HCT116 (cell line): ENCODE measurements at regions not wholly inside any gene's neighbourhood (a gene's known extent, or its start where the extent isn't known, plus 50 kb on each side); places are given as distances from the start of the nearest gene placed in this dataset.

Experiments
- ATAC-seq: fragments of 200-7000 bp; cut with Tn5 transposase; 2 replicates; pipeline ENCODE4 v1.9.1; 2020; ENCODE audit warnings: mild to moderate bottlenecking, moderate library complexity
- BruUV-seq: library from RNA; stranded (reverse); fragments of 400-500 nt; replicated peaks from 2 replicates; lab custom pipeline; 2021; lab: Mats Ljungman, UMichigan
- CTCF ChIA-PET: fragments of 300-600 bp; sonication (Branson Sonifier 250); formaldehyde crosslinking; loops from one replicate; lab custom pipeline; 2021; ENCODE audit warnings: antibody characterized with exemption; lab: Charles Lee
- POLR2A ChIA-PET: fragments of 300-600, 350-600 bp; sonication (Branson Sonifier 250); formaldehyde crosslinking; loops from one replicate; lab custom pipeline; 2021; ENCODE audit warnings: antibody characterized with exemption; lab: Charles Lee
- RAD21 ChIA-PET, 2 experiments: fragments of 300-600 bp; sonication (Branson Sonifier 250); formaldehyde crosslinking; loops; one replicate each; lab custom pipeline; 2023; ENCODE audit warnings: low total read pairs in 2 of 2; ENCODE audit not compliant: uncharacterized antibody in 2 of 2, unreplicated experiment in 2 of 2, low non-redundant PET in 1 of 2; lab: Charles Lee
- DNase-seq: peaks from one replicate; pipeline ENCODE4 v3.0.0-alpha.2; 2010; ENCODE audit warnings: low read depth, low spot score
- H2AFZ ChIP-seq: fragments of 200-600 bp; shearing (Covaris generic), sonication (generic); 2 replicates; pipeline ENCODE4 v1.6.1; 2017; ENCODE audit warnings: low read depth, mixed run types, mixed read lengths, antibody characterized with exemption, low read length; ENCODE audit not compliant: poor library complexity, severe bottlenecking
- H3K27ac ChIP-seq: 2 replicates; pipeline ENCODE4 v1.5.1; 2012; ENCODE audit warnings: low read depth, low read length
- H3K27me3 ChIP-seq: fragments of 200-600 bp; sonication (generic); 2 replicates; pipeline ENCODE4 v1.6.1; 2016; ENCODE audit warnings: mixed run types, low read length, mixed read lengths; ENCODE audit not compliant: insufficient read depth
- H3K36me3 ChIP-seq, 2 experiments: fragments of 200-500 bp in 1 of 2; fragments of 200-600 bp in 1 of 2; sonication (Bioruptor generic) in 1 of 2; sonication (generic) in 1 of 2; 2 replicates each; pipeline versions ENCODE4 v1.5.1 to v1.6.1; 2014 to 2016; ENCODE audit warnings: low read length in 2 of 2, inconsistent platforms in 1 of 2, mixed read lengths in 1 of 2, mixed run types in 1 of 2; ENCODE audit not compliant: insufficient read depth in 2 of 2, control insufficient read depth in 1 of 2
- H3K4me1 ChIP-seq, 2 experiments: fragments of 200-600 bp in 1 of 2; sonication (generic) in 1 of 2; 2 replicates each; pipeline versions ENCODE4 v1.5.1 to v1.6.1; 2012 to 2017; ENCODE audit warnings: low read length in 2 of 2, inconsistent platforms in 1 of 2, mild to moderate bottlenecking in 1 of 2, mixed read lengths in 1 of 2, mixed run types in 1 of 2, moderate library complexity in 1 of 2; ENCODE audit not compliant: insufficient read depth in 2 of 2, control insufficient read depth in 1 of 2
- H3K4me2 ChIP-seq: fragments of 200-600 bp; sonication (generic); 2 replicates; pipeline ENCODE4 v1.6.1; 2017; ENCODE audit warnings: mixed run types, low read length, mixed read lengths
- H3K4me3 ChIP-seq, 2 experiments: fragments of 200-600 bp in 1 of 2; sonication (generic) in 1 of 2; replicated peaks in 1 of 2; 2 replicates each; pipeline ENCODE4 v1.5.1; 2011 to 2016; ENCODE audit warnings: low read length in 2 of 2, control low read depth in 1 of 2, low read depth in 1 of 2, mild to moderate bottlenecking in 1 of 2, mixed read lengths in 1 of 2, mixed run types in 1 of 2
- H3K79me2 ChIP-seq: fragments of 200-600 bp; sonication (generic); 2 replicates; pipeline ENCODE4 v1.6.1; 2017; ENCODE audit warnings: mild to moderate bottlenecking, mixed run types, low read length, moderate library complexity, mixed read lengths; ENCODE audit not compliant: insufficient read depth
- H3K9ac ChIP-seq: fragments of 200-600 bp; sonication (generic); 2 replicates; pipeline ENCODE4 v1.6.1; 2016; ENCODE audit warnings: low read length, mixed read lengths
- H3K9me2 ChIP-seq: fragments of 200-600 bp; sonication (generic), shearing (Covaris generic); 2 replicates; pipeline ENCODE4 v1.6.1; 2017; ENCODE audit warnings: mixed run types, mild to moderate bottlenecking, moderate library complexity; ENCODE audit not compliant: insufficient read depth
- H3K9me3 ChIP-seq, 2 experiments: fragments of 200-500 bp in 1 of 2; fragments of 200-600 bp in 1 of 2; sonication (Bioruptor generic) in 1 of 2; sonication (generic) in 1 of 2; 2 replicates each; pipeline ENCODE4 v1.6.1; 2014 to 2017; ENCODE audit warnings: low read length in 2 of 2, mixed read lengths in 2 of 2, inconsistent platforms in 1 of 2, low read depth in 1 of 2, mild to moderate bottlenecking in 1 of 2, mixed run types in 1 of 2, moderate library complexity in 1 of 2; ENCODE audit not compliant: control insufficient read depth in 1 of 2, insufficient read depth in 1 of 2
- H4K20me1 ChIP-seq: fragments of 200-600 bp; sonication (generic), shearing (Covaris generic); 2 replicates; pipeline ENCODE4 v1.6.1; 2017; ENCODE audit warnings: mixed run types, mild to moderate bottlenecking, moderate library complexity; ENCODE audit not compliant: insufficient read depth
- CBX3 ChIP-seq: IDR thresholded peaks from 2 replicates; pipeline ENCODE4 v1.6.1; 2012; ENCODE audit warnings: low read depth
- CEBPB ChIP-seq: IDR thresholded peaks from 2 replicates; pipeline ENCODE4 v1.6.1; 2012; ENCODE audit warnings: low read depth
- EGR1 ChIP-seq: IDR thresholded peaks from 2 replicates; pipeline ENCODE4 v1.6.1; 2012; ENCODE audit warnings: low read depth
- ELF1 ChIP-seq: IDR thresholded peaks from 2 replicates; pipeline ENCODE4 v1.6.1; 2012; ENCODE audit warnings: low read depth, borderline replicate concordance
- EZH2 ChIP-seq: fragments of 200-600 bp; sonication (generic); IDR thresholded peaks from 2 replicates; pipeline ENCODE4 v1.6.1; 2017; ENCODE audit warnings: antibody characterized with exemption, mixed run types
- EZH2phosphoT487 ChIP-seq: fragments of 200-600 bp; IDR thresholded peaks from 2 replicates; pipeline ENCODE4 v1.6.1; 2018; ENCODE audit warnings: antibody characterized with exemption, borderline replicate concordance
- JUND ChIP-seq: IDR thresholded peaks from 2 replicates; pipeline ENCODE4 v1.6.1; 2012
- POLR2AphosphoS5 ChIP-seq: IDR thresholded peaks from 2 replicates; pipeline ENCODE4 v1.6.1; 2011; ENCODE audit warnings: mild to moderate bottlenecking, low read depth, low read length, moderate library complexity
- RAD21 ChIP-seq: IDR thresholded peaks from 2 replicates; pipeline ENCODE4 v1.6.1; 2012; ENCODE audit warnings: low read depth, mild to moderate bottlenecking
- SIN3A ChIP-seq: IDR thresholded peaks from 2 replicates; pipeline ENCODE4 v1.6.1; 2012; ENCODE audit warnings: low read depth
- SRF ChIP-seq: IDR thresholded peaks from 2 replicates; pipeline ENCODE4 v1.6.1; 2012; ENCODE audit warnings: low read depth
- TCF7L2 ChIP-seq: IDR thresholded peaks from 2 replicates; pipeline ENCODE4 v1.7.0; 2011; ENCODE audit warnings: borderline replicate concordance, inconsistent platforms; ENCODE audit not compliant: insufficient read depth, insufficient read length; ENCODE audit errors: extremely low read depth
- YY1 ChIP-seq: IDR thresholded peaks from 2 replicates; pipeline ENCODE4 v1.6.1; 2011; ENCODE audit warnings: low read length, low read depth, moderate library complexity, mild to moderate bottlenecking; ENCODE audit not compliant: insufficient replicate concordance; ENCODE audit errors: extremely low read depth
- ZFX ChIP-seq: fragments of 450-650 bp; IDR thresholded peaks from 2 replicates; pipeline ENCODE4 v1.6.1; 2017
- ZNF274 ChIP-seq: fragments of 200-500 bp; sonication (Bioruptor generic); IDR thresholded peaks from 2 replicates; pipeline ENCODE4 v1.6.1; 2014; ENCODE audit warnings: mild to moderate bottlenecking, low read depth, low read length, inconsistent platforms
- intact Hi-C: fragments of 100-400 bp; cut with micrococcal nuclease; formaldehyde crosslinking; loops from 2 replicates; pipeline ENCODE4 v1.10.0; 2022
- TF ChIP-seq, protein P1 (sequence below): IDR thresholded peaks from 2 replicates; pipeline ENCODE4 v1.6.1; 2012
- TF ChIP-seq, protein P2 (sequence below): IDR thresholded peaks from 2 replicates; pipeline ENCODE4 v1.6.1; 2012
- TF ChIP-seq, protein P3 (sequence below), 3 experiments: fragments of 200-600 bp in 1 of 3; sonication (generic) in 1 of 3; IDR thresholded peaks in 2 of 3; conservative IDR thresholded peaks in 1 of 3; 2 replicates each; pipeline ENCODE4 v1.5.1; 2012 to 2017; ENCODE audit warnings: low read depth in 2 of 3, low read length in 2 of 3, antibody characterized with exemption in 1 of 3, borderline replicate concordance in 1 of 3, control low read depth in 1 of 3, mild to moderate bottlenecking in 1 of 3, mixed read lengths in 1 of 3, mixed run types in 1 of 3, moderate library complexity in 1 of 3; ENCODE audit not compliant: insufficient read depth in 1 of 3

DNA sequence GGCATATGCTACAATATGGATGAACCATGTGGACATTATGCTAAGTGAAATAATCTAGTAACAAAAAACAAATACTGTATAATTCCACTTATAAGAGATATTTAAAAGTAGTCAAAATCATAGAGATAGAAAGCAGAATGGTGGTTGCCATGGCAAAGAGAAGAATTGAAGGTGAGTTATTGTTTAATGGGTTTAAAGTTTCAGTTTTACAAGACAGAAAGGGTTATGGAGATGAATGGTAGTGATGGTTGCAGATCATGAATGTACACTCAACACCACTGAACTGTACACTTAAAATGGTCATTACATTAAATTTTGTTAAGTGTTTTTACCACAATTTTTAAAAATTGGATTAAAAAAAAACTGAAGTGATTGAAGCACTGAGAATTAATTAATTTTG is 298.2 kb upstream of the ZC3H15 start:
- Histone ChIP-seq H3K4me3 (no peak overlapping the region), H2AFZ (no peak overlapping the region), H4K20me1 (no peaks in the 10 kb centered on the region), H3K9me3 (no peaks in the 10 kb centered on the region), H3K79me2 (no peaks in the 10 kb centered on the region), H3K27ac (no peak overlapping the region), H3K36me3 (no peaks in the 10 kb centered on the region), H3K9me2 (no peaks in the 10 kb centered on the region), H3K9ac (no peak overlapping the region), H3K27me3 (no peaks in the 10 kb centered on the region), H3K4me2 (no peak overlapping the region), H3K4me1 (no peaks in the 10 kb centered on the region)
- DNase-seq (no peak), ATAC-seq (no peak)
- intact Hi-C loops, result no loop called here
- no peak for TF ChIP-seq RAD21
- TF ChIP-seq SIN3A, result no peak
- no peak for TF ChIP-seq ZNF274
- TF ChIP-seq JUND, result no peak
- no peak for TF ChIP-seq CEBPB
- TF ChIP-seq SRF, result no peak
- TF ChIP-seq POLR2AphosphoS5, result no peak
- no TSS peak for BruUV-seq
- RAD21 ChIA-PET, result no interaction called here
- CTCF ChIA-PET, result no interaction called here
- POLR2A ChIA-PET, result no interaction called here

DNA sequence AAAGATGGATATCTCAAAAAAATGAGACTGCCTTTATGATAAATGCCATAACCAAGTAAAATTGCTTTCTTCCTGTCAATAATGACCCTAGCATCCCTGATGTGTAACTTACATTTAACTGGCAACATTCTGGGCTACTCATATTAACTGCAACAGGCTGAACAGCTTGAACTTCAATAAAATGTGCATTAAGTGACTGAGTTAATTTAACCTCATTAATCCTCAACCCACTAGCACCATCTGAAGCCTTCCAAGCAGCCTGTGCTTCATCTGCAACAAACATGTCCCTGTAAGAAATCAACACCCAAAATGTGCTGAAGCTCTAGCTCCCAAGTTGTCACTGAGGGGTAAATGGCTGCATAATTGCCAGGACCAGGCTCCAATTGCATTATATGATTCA is 296.2 kb upstream of the ZC3H15 start:
- BruUV-seq, result no TSS peak

More for the DNA sequence above, 296.2 kb upstream of the ZC3H15 start:
- no peak overlapping the region for H3K27ac ChIP-seq
- ATAC-seq (no peak), DNase-seq (no peak)
- no peaks in the 10 kb centered on the region for H3K9me2 ChIP-seq
- H2AFZ ChIP-seq, result no peak overlapping the region
- H3K9me3 ChIP-seq, result no peaks in the 10 kb centered on the region
- no peak for TF ChIP-seq EGR1
- TF ChIP-seq POLR2AphosphoS5, result no peak
- no peak for TF ChIP-seq ZNF274
- TF ChIP-seq, protein P1, sequence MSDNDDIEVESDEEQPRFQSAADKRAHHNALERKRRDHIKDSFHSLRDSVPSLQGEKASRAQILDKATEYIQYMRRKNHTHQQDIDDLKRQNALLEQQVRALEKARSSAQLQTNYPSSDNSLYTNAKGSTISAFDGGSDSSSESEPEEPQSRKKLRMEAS, result no peak
- TF ChIP-seq SRF, result no peak
- TF ChIP-seq, protein P2, sequence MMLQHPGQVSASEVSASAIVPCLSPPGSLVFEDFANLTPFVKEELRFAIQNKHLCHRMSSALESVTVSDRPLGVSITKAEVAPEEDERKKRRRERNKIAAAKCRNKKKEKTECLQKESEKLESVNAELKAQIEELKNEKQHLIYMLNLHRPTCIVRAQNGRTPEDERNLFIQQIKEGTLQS, result no peak
- no peak for TF ChIP-seq TCF7L2
- TF ChIP-seq ELF1, result no peak
- TF ChIP-seq YY1, result no peak
- TF ChIP-seq, protein P3, sequence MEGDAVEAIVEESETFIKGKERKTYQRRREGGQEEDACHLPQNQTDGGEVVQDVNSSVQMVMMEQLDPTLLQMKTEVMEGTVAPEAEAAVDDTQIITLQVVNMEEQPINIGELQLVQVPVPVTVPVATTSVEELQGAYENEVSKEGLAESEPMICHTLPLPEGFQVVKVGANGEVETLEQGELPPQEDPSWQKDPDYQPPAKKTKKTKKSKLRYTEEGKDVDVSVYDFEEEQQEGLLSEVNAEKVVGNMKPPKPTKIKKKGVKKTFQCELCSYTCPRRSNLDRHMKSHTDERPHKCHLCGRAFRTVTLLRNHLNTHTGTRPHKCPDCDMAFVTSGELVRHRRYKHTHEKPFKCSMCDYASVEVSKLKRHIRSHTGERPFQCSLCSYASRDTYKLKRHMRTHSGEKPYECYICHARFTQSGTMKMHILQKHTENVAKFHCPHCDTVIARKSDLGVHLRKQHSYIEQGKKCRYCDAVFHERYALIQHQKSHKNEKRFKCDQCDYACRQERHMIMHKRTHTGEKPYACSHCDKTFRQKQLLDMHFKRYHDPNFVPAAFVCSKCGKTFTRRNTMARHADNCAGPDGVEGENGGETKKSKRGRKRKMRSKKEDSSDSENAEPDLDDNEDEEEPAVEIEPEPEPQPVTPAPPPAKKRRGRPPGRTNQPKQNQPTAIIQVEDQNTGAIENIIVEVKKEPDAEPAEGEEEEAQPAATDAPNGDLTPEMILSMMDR (IDR thresholded peaks at IDR 0.05 in 2 of 3, conservative IDR thresholded peaks at IDR 0.05 in 1 of 3; ENCODE audit: borderline replicate concordance in 1 of 3, insufficient read depth in 1 of 3, low read depth in 2 of 3, low read length in 2 of 3), result no peak
- TF ChIP-seq SIN3A, result no peak
- TF ChIP-seq EZH2phosphoT487, result no peak
- TF ChIP-seq EZH2, result no peak
- no peak for TF ChIP-seq ZFX
- no peak for TF ChIP-seq CBX3
- TF ChIP-seq RAD21, result no peak
- intact Hi-C loops, result no loop called here
- no peaks in the 10 kb centered on the region for H3K79me2 ChIP-seq
- no peaks in the 10 kb centered on the region for H3K36me3 ChIP-seq
- no peak overlapping the region for H3K4me2 ChIP-seq
- H3K4me1 ChIP-seq, result no peaks in the 10 kb centered on the region
- H3K4me3 ChIP-seq, result no peak overlapping the region
- ChIA-PET POLR2A (no interaction called here), RAD21 (no interaction called here), CTCF (no interaction called here)
- H4K20me1 ChIP-seq, result no peaks in the 10 kb centered on the region
- H3K27me3 ChIP-seq, result no peaks in the 10 kb centered on the region
- H3K9ac ChIP-seq, result no peak overlapping the region
